Sigmoid colon (tissue), 6 donors: ENCODE measurements at regions not wholly inside any gene's neighbourhood (a gene's known extent, or its start where the extent isn't known, plus 50 kb on each side); places are given as distances from the start of the nearest gene placed in this dataset.

ENCODE experiments used
- DNase-seq: peaks from one replicate; pipeline ENCODE4 v3.0.0-alpha.2; 2019
- H3K27ac ChIP-seq, 4 donors: fragments of 200-600 bp; sonication (generic); one replicate each; pipeline ENCODE4 v1.5.1; 2016 to 2019; ENCODE audit warnings: mild to moderate bottlenecking in 1 of 4
- H3K27me3 ChIP-seq, 3 donors: fragments of 200-600 bp; sonication (generic); one replicate each; pipeline ENCODE4 v1.5.1; 2019; ENCODE audit warnings: mild to moderate bottlenecking in 1 of 3
- H3K36me3 ChIP-seq, 4 donors: fragments of 200-600 bp; sonication (generic); one replicate each; pipeline ENCODE4 v1.5.1; 2016 to 2019
- H3K4me1 ChIP-seq, 4 donors: fragments of 200-600 bp; sonication (generic); one replicate each; pipeline ENCODE4 v1.5.1; 2017 to 2019
- H3K4me3 ChIP-seq, 4 donors: fragments of 200-600 bp; sonication (generic); one replicate each; pipeline ENCODE4 v1.5.1; 2017 to 2019; ENCODE audit warnings: mild to moderate bottlenecking in 2 of 4, moderate library complexity in 1 of 4
- H3K9me3 ChIP-seq, 4 donors: fragments of 200-600 bp in 3 of 4; sonication (generic) in 3 of 4; one replicate each; pipeline versions ENCODE4 v1.5.1 to v1.6.1; 2013 to 2019
- EP300 ChIP-seq, 4 donors: sonication (generic); formaldehyde crosslinking; IDR thresholded peaks; one replicate each; pipeline ENCODE4 v1.6.1; 2017; ENCODE audit warnings: antibody characterized with exemption in 4 of 4
- POLR2A ChIP-seq, 2 donors: fragments of 450-650 bp; IDR thresholded peaks; one replicate each; pipeline ENCODE4 v1.6.1; 2016; ENCODE audit warnings: antibody characterized with exemption in 2 of 2, mild to moderate bottlenecking in 2 of 2, moderate library complexity in 2 of 2
- POLR2AphosphoS5 ChIP-seq, 4 donors: sonication (generic); formaldehyde crosslinking; IDR thresholded peaks; one replicate each; pipeline ENCODE4 v1.6.1; 2017; ENCODE audit warnings: antibody characterized with exemption in 4 of 4
- WGBS, 2 donors: extraction: QIAGEN DNeasy Blood & Tissue Kit; methylation state at CpG; one replicate each; pipeline ENCODE4 v1.1.7; 2013; 5-methylcytosine and 5-hydroxymethylcytosine counted together
- intact Hi-C: fragments of 100-400 bp; cut with DNase I; formaldehyde crosslinking; loops from one replicate; pipeline ENCODE4 v1.15.1; 2023
- TF ChIP-seq, protein P1 (sequence below), 4 experiments: fragments of 450-650 bp in 3 of 4; fragments of 200-600 bp in 1 of 4; IDR thresholded peaks; one replicate each; pipeline ENCODE4 v1.5.1; 2016 to 2019; ENCODE audit warnings: antibody characterized with exemption in 4 of 4, mild to moderate bottlenecking in 3 of 4, moderate library complexity in 2 of 4
- donor health status: healthy with polysubstance abuse.
- donor health status: healthy.

DNA sequence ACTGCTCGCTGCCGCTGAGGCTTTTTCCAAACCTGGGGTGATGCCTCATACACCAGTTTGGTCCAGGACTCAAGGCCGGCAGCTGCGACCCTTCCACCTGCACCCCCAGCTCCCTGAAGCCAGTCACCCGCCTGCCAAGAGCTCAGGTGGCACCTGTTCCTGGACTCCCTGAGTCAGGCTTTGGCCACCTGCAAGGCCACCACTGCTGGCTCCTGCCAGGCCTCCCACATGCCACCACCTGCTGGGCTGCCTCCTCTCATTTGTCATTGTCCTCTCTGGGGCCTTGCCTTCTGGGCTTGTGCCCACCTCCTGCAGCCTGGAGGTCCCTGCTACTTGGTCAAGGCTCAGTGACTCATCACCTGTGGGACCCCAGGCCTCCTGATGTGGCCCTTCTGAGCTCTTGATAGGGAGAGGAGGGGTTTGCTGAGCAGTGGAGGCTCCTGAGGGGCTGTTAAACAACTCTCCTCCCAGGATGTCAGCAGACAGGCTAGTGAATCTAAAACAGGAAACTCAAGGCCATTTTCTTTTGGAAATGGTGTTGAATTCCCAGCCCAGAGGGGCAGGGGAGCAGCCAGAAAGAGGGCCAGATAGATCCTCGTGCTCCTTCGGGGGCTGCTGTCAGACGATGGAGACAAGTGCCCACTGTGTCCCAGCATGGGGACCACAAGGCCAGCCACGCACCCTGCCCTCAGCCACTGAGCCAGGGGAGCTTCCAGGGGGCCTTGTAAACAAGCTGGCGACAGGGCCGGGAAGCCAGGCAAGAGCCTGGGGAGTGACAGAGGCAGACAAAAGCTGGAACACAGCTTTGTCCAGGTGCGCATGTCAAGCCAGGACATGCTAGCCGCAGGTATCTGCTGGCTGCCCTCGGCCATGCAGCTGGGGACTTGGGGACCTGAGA, 416.8 kb downstream of the LRATD1 start:
- Histone ChIP-seq H3K4me1 (no peaks in the 10 kb centered on the region), H3K27me3 (no peaks in the 10 kb centered on the region), H3K36me3 (no peaks in the 10 kb centered on the region), H3K9me3 (no peaks in the 10 kb centered on the region), H3K27ac (no peak overlapping the region), H3K4me3 (no peak overlapping the region)
- TF ChIP-seq EP300 (IDR thresholded peaks at IDR 0.05), result no peak
- no peak for TF ChIP-seq POLR2AphosphoS5 (IDR thresholded peaks at IDR 0.05)
- no peak for DNase-seq
- intact Hi-C loops, result no loop called here
- 87 to 90% methylated on average over 14 of the region's 14 CpGs for WGBS, 2 donors

- H3K36me3 ChIP-seq, result no peaks in the 10 kb centered on the region
- intact Hi-C loops, result no loop called here
- H3K27ac ChIP-seq, result no peak overlapping the region
- no peaks in the 10 kb centered on the region for H3K9me3 ChIP-seq
- TF ChIP-seq POLR2AphosphoS5 (IDR thresholded peaks at IDR 0.05) (no peak), POLR2A (IDR thresholded peaks at IDR 0.05) (no peak), EP300 (IDR thresholded peaks at IDR 0.05) (no peak)
- TF ChIP-seq, protein P1, sequence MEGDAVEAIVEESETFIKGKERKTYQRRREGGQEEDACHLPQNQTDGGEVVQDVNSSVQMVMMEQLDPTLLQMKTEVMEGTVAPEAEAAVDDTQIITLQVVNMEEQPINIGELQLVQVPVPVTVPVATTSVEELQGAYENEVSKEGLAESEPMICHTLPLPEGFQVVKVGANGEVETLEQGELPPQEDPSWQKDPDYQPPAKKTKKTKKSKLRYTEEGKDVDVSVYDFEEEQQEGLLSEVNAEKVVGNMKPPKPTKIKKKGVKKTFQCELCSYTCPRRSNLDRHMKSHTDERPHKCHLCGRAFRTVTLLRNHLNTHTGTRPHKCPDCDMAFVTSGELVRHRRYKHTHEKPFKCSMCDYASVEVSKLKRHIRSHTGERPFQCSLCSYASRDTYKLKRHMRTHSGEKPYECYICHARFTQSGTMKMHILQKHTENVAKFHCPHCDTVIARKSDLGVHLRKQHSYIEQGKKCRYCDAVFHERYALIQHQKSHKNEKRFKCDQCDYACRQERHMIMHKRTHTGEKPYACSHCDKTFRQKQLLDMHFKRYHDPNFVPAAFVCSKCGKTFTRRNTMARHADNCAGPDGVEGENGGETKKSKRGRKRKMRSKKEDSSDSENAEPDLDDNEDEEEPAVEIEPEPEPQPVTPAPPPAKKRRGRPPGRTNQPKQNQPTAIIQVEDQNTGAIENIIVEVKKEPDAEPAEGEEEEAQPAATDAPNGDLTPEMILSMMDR (IDR thresholded peaks at IDR 0.05), result no peak
- no peaks in the 10 kb centered on the region for H3K4me1 ChIP-seq
- DNase-seq, result no peak
- 48 to 66% methylated on average over 4 of the region's 4 CpGs for WGBS, 2 donors
- H3K27me3 ChIP-seq, result no peaks in the 10 kb centered on the region
- no peak overlapping the region for H3K4me3 ChIP-seq
Observed at GRCh38 chr2:15050483-15050882, 418.0 kb downstream of the LRATD1 start.

GRCh38 chr2:15053542-15053941, 421.0 kb downstream of the LRATD1 start:
- TF ChIP-seq, protein P1 (IDR thresholded peaks at IDR 0.05), result no peak
- TF ChIP-seq EP300 (IDR thresholded peaks at IDR 0.05) (no peak), POLR2A (IDR thresholded peaks at IDR 0.05) (no peak), POLR2AphosphoS5 (IDR thresholded peaks at IDR 0.05) (no peak)
- H3K4me1 ChIP-seq, result no peaks in the 10 kb centered on the region
- H3K9me3 ChIP-seq, result no peaks in the 10 kb centered on the region
- intact Hi-C loops, result no loop called here
- WGBS, 2 donors, result 79 to 84% methylated on average over 5 of the region's 5 CpGs
- no peaks in the 10 kb centered on the region for H3K36me3 ChIP-seq
- no peaks in the 10 kb centered on the region for H3K27me3 ChIP-seq
- no peak overlapping the region for H3K27ac ChIP-seq
- H3K4me3 ChIP-seq, result no peak overlapping the region
- DNase-seq, result no peak

DNA sequence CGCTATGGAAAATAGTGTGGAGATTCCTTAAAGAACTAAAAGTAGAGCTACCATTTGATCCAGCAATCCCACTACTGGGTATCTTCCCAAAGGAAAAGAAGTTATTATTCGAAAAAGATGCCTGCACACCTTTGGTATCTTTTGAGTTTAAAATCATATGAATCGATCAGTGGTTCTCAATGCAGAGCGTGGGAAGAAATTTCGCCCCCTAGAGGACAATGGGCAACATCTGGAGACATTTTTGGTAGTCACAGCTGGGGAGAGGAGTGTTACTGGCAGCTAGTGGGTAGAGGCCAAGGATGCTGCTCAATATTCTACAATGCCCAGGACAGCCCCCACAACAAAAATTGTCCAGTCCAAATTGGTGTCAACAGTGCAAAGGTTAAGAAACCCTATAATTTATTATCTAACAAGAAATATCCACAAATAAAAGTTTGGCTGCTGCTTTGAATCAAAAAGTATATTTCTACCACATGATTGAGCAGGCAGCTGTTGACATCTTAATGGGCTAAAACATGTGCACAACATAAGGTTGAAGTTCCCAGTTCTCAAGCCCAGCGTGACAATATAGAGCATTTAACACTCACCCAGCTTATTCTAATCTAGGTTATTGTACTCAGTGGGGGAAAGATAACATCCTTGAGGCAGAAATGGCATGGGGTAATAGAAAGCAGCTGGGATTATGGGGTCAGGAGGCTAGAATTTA, 425.7 kb downstream of the LRATD1 start:
- no peak overlapping the region for H3K4me3 ChIP-seq
- no peaks in the 10 kb centered on the region for H3K4me1 ChIP-seq
- intact Hi-C loops, result no loop called here
- H3K36me3 ChIP-seq, result no peaks in the 10 kb centered on the region
- no peak overlapping the region for H3K27ac ChIP-seq
- H3K27me3 ChIP-seq, result no peaks in the 10 kb centered on the region
- no peak for DNase-seq
- TF ChIP-seq POLR2AphosphoS5 (IDR thresholded peaks at IDR 0.05) (no peak), POLR2A (IDR thresholded peaks at IDR 0.05) (no peak), EP300 (IDR thresholded peaks at IDR 0.05) (no peak)
- TF ChIP-seq, protein P1 (IDR thresholded peaks at IDR 0.05), result no peak
- WGBS, 2 donors, result 65 to 67% methylated on average over 6 of the region's 6 CpGs
- H3K9me3 ChIP-seq, result no peaks in the 10 kb centered on the region

GRCh38 chr2:15058721-15059157, 426.2 kb downstream of the LRATD1 start:
- no peak for TF ChIP-seq POLR2A (IDR thresholded peaks at IDR 0.05)
- TF ChIP-seq POLR2AphosphoS5 (IDR thresholded peaks at IDR 0.05), result no peak
- TF ChIP-seq, protein P1 (IDR thresholded peaks at IDR 0.05), result no peak
- no peak for TF ChIP-seq EP300 (IDR thresholded peaks at IDR 0.05)
- no peak overlapping the region for H3K27ac ChIP-seq
- no peaks in the 10 kb centered on the region for H3K9me3 ChIP-seq
- H3K36me3 ChIP-seq, result no peaks in the 10 kb centered on the region
- 75 to 77% methylated on average over 3 of the region's 3 CpGs for WGBS, 2 donors
- H3K4me1 ChIP-seq, result no peaks in the 10 kb centered on the region
- no peaks in the 10 kb centered on the region for H3K27me3 ChIP-seq
- H3K4me3 ChIP-seq, result no peak overlapping the region
- intact Hi-C loops, result no loop called here
- DNase-seq, result no peak
